ENCODE measurements at regions not wholly inside any gene's neighbourhood (a gene's known extent, or its start where the extent isn't known, plus 50 kb on each side); places are given as distances from the start of the nearest gene placed in this dataset.
"Not testable (repeated sequence)": the region's sequence is repeated elsewhere in the genome, so short reads cannot be mapped to it uniquely, and the experiment has no call there.

DNA sequence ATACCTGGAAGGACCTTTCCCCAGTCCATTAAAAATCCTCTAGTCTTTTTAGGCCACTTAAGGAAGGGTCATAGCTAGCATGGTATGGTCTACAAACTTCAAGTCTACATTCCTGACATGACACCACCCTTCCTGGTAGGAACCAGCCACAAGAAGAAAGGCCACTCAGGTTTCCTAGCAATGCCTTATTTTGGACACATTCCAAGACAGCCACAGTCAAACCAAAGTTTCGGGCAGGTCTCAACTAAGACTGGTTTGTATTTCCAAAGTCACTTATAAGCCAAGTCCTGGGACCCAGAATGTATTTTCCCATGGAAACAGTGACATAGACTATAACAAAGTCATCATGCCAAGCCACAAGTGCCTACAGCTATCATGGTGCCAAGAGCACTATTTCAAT is 50.6 kb upstream of the SLC44A3 start:
- no peak for DNase-seq

DNA sequence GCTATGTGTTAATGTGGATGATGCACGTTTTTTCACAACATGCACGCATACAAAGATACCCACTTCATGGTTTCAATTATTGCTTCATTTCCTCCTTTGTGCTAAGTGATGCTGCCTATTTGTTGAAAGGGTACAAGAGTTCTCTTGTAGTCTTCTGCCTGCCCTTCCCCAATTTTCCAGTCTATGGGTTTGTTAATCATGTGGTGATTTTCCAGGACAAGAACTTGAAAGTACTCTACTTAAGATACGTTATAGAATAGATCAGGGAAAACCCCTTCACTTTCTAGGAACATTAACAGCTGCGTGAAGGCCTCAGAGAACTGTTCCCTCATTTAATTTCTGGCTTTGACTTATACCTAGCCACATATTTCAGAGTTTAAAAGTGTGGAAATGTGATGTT is 52.1 kb upstream of the SLC44A3 start:
- no peak for DNase-seq

DNA sequence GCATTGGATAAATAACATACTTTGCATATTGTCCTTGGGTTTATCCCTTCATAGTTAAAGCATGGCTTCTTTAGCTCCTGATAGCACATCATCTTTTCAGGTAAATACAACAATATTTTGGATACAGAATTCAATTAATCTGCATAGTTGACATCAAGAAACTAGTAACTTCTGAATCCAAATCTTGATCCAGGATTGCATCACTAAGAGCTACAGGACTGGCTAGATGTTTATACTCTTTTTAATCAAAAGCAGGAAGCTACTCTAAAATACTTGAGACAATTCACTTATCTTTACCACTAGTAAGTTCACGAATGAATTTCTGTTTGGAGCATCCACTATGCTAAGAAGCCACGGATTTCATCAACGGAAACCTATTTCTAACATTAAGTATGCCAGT is 54.2 kb upstream of the SLC44A3 start:
- DNase-seq, result no peak

DNA sequence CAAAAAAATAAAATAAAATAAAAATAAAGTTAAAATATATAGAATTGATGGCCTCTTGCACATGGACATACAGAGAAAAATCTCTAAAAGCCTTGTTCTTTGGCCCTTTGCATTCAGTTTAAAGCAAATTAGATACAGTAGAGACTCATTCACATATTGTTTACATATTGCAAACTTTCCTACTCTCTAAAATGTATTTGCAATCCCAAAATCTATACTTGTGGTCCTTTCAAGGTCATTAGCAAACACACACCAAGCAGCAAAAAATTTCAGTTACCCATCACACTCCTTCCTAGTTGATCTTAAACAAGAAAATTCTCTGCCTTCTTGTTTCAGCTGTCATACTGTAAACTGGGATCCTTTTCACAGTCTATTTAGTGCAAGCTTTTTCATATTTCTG is 61.0 kb upstream of the SLC44A3 start:
- DNase-seq, result no peak

DNA sequence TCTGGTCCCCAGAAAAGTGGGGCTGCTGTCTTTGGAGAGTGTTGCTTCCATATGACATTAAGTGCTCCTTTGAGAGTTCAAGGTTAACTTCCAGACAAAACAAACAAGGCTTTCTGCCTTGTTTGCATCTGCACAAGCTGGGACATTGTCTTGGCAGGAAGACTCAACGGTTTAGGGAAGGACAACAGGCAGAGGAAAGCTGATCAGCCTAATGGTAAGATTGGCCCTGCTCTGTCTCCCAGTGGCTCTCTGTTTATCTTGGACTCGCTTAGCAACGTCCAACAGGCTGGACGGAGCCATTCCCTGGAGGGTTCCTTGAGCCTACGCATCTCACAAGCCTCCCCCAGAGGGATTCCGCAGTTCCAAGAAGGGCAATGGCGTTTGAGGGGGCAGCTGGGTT is 62.2 kb upstream of the SLC44A3 start:
- DNase-seq, result no peak

DNA sequence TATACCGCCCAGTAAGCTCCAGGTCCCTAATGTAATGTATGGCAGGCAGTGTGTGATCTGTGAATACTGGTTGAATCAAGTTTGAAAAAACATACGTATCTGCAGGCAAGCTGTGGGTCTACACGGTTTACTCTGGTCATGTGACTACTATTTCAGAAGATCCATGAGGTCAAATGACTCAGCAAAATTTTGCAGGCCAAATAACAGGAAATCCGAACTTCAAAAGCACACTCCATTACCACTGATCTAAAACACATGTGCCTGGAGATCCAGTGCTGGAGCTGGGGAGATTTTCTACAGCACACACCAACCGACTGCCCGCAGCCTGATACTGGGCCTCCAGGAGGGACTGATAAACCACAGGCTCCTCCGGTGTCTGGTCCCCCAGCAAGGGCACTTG is 64.5 kb upstream of the SLC44A3 start:
- no peak for DNase-seq

DNA sequence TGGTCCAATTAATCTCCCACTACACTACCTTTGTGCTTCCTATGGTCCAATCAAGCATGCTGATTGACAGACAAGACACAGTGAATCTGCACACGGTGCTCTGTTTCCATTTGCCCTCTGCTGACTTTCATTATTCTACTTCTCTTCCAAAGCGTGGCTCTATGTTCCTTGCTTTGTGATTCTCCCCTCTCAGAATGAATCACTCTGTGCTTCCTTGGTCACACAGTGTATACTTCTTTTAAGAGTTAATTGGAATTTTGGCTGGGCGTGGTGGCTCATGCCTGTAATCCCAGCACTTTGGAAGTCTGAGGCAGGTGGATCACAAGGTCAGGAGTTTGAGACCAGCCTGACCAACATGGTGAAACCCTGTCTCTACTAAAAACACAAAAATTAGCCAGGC is 65.1 kb upstream of the SLC44A3 start:
- DNase-seq, result not testable (repeated sequence)

DNA sequence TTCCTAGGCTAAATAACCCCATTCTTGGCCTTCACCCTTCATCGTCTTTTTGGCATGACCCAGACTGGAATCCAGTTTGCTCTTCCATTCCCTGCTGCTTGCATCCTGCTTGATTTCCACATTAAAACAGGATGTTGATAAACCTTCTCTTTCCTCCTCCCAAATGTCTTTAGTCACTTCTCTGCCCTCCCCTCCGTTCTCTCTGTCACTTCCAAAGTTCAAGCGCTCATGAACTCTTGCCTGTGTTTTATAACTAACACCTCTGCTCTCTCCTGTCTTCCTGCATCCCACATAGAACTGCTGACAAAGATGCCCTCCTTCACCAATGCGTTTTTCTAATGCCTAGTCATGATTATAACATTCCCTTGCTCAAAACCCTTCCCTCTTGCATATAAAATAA is 65.6 kb upstream of the SLC44A3 start:
- DNase-seq, result no peak

DNA sequence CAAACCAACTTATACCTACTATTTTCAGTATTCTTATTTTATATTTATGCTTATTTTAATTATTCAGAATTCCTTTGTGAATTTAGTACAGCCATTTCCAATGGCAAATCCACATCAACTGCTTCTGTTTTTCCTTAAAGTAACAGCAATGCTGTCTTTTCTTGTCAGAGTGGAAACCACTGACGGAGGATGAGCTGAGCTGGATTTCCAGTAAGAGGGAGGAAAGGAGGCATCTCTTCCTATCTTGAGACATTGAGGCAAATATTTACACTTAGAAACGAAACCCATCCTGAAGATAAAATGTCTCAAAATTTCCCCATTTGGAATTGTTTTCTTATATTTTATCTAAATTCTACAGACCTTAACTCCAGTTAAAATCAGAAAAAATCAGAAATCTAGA is 66.1 kb upstream of the SLC44A3 start:
- no peak for DNase-seq

DNA sequence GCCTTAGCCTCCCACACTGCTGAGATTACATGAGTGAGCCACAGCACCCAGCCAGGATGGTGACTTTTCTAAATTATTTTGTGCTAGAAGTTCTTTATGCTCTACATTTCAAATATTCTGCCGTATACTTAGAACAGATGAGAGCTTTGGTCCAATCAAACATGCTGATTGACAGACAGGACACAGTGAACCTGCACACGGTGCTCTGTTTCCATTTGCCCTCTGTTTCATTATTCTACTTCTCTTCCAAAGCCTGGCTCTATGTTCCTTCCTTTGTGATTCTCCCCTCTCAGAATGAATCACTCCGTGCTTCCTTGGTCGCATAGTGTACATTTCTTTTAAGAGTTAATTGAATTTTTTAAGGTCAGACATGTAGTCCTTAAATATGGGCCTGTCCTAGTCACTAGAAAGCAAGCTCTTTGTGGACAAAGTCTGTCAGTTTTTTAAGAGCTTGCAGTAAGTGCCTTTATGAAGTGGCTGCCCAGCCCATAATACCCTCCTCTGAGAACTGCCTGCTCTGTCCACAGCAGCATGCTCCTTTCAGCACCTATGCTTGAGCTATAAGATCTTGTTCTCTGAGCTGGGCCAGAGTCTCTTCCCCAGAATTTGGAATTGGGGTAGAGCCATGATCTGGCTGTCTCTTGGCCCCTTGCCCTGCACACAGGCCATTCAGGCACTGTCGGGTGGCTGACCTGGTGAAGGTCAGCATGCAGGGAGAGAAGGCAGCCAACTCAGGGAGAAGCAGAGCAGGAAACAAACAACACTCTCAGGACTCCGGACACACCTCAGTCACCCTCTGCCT is 66.8 kb upstream of the SLC44A3 start:
- no peak for DNase-seq

DNA sequence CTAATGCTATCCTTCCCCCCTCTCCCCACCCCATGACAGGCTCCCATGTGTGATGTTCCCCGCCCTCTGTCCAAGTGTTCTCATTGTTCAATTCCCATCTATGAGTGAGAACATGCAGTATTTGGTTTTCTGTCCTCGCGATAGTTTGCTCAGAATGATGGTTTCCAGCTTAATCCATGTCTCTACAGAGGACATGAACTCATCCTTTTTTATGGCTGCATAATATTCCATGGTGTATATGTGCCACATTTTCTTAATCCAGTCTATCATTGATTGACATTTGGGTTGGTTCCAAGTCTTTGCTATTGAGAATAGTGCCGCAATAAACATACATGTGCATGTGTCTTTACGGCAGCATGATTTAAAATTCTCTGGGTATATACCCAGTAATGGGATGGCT is 68.7 kb upstream of the SLC44A3 start:
- not testable (repeated sequence) for DNase-seq

DNA sequence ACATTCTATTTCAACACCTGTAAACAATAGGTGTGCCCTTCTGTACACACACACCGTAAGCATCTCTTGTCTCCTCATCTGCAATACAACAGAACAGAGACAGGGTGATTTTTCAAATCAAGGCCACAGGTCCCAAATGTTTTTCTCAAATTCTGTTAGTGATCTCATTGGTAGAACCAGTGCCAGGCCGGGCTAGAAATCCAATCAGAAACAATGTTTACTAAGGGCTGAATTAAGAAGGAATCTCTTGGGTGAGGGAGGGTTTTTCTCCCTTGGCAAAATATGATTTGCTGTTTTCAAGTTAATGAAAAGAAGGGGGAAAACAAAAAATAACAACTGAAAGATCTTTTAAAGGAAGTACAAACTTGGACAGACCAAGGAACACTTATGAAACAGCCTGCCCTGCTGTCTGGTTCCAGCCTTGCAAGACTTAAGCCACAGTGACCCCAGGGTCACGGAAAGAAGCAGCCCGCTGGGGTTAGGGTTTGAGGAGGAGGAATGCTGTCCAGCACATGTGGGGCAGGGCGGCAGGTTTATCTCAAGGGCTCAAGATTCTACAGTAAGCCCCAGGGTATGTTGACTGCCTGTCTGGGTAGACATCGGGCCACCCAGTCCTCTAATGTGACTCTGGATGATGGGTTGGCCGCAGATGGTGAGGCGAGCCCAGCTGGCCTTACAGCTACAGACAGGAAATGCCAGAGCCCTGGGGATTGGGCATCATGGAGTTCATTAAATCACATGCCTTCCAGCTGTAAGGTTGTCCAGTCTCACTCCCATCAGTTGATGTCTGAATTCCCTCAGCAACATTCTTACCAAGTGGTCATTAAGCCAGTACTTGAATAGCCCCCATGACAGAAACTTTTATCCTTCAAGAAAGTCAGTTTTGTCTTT is 73.3 kb upstream of the SLC44A3 start:
- DNase-seq, result no peak

DNA sequence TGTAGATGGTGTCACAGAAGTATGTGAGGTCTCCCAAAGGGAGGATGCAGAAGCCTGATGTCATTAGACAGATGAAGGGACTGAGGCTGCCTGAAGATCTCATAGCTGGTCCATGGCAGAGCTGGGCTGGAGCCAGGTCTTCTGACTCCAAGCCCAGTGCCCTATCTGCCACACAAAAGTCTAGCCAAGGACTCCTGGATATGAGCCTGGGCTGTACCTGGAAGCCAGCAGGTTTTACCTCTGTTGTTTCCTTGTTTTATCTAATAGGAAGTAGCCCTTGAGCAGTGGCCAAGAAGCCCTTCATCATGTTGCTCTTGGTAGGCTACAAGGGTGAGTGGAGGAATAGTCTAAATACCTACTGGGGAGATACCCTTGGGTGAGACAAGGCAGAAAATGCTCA is 74.4 kb upstream of the SLC44A3 start:
- DNase-seq, result no peak

DNA sequence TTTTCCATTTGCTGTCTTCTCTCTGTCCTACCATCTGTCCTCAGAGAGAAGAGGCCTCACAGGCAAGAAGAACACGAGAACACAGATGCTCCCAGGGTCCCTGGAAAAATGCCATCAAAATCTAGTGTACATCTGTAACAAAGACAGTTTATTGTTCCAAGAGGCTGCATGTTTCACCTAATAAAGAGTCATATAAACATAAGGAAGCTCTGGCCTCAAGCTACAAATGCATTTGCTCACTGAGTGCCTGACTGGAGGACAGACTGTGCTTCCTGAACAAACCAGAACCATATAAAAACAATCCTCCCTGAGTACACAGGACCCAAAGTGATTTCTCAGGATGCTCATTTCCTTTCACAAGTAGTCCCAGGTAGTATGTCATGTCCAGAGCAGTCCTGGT is 76.3 kb upstream of the SLC44A3 start:
- DNase-seq, result no peak

DNA sequence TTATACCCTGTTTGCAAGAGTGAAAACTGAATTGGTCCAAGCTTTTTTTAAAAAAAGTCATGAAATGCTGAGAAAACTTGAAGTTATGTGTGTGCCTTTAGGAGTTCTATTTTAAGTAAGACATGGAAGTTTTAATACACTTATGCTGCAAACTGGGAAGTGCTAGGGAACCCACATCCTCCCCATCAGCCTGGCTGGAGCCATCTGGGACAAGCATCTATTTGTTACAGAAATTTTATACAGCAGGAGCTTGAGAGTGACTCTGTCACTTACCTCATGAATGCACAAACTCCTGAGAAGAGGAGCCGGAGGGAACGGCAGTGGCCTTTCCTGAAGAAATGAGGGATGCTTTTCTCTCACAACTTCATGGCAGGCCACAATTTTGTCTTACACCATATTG is 78.2 kb upstream of the SLC44A3 start:
- no peak for DNase-seq

DNA sequence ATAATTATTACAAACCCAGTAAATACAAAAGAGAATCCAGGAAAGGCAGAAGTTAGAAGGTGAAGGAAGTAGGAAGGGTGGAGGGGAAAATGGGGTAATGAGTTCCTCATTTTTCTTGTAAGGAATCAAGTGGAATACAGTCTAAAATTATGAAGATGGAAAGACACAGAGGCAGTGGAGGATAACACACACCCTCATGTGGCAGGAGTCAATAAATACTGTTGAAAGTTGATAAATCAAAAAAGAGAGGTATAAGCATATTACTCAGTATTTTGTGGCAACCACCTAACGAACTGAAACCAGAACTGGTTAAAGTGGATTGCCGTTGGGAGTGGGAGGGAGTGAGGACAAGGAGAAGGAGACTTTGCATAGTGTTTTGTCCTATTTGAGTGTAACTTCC is 78.6 kb upstream of the SLC44A3 start:
- DNase-seq, result no peak

DNA sequence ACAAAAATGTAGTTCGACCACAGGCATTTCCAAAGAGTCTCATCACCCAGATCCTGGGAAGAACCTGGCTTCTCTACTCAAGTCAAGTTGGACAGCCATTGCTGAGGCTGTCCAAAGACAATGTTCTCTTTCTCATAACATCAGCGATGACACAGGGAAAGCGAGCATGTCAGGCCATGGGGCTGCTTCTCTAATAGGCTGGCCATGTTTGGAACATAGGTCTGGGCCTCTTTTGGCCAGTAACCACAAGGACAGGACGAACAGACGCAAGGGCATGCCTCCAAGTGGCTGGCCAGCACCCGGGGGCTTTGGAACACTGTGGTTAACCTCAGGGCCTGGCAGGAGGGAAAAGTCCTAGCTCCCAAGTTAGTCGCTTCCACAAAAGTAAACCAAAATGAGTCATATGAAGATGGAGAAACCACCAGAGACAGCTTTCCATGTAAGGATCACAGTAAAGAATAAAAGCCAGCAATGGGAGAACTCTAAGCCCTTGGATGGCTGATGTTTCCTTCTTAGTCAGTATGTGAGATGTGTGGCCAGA is 80.6 kb upstream of the SLC44A3 start:
- DNase-seq, result no peak

DNA sequence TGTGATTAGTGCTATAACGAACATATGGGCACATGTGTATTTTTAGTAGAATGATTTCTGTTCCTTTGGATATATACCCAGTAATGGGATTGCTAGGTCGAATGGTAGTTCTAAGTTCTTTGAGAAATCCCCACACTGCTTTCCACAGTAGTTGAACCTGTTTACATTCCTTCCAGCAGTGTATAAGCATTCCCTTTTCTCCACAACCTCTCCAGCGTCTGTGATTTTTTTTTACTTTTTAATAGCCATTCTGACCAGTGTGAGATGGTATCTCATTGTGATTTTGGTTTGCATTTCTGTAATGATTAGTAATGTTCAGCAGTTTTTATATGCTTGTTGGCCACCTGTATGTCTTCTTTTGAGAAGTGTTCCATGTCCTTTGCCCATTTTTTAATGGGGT is 81.8 kb upstream of the SLC44A3 start:
- no peak for DNase-seq

DNA sequence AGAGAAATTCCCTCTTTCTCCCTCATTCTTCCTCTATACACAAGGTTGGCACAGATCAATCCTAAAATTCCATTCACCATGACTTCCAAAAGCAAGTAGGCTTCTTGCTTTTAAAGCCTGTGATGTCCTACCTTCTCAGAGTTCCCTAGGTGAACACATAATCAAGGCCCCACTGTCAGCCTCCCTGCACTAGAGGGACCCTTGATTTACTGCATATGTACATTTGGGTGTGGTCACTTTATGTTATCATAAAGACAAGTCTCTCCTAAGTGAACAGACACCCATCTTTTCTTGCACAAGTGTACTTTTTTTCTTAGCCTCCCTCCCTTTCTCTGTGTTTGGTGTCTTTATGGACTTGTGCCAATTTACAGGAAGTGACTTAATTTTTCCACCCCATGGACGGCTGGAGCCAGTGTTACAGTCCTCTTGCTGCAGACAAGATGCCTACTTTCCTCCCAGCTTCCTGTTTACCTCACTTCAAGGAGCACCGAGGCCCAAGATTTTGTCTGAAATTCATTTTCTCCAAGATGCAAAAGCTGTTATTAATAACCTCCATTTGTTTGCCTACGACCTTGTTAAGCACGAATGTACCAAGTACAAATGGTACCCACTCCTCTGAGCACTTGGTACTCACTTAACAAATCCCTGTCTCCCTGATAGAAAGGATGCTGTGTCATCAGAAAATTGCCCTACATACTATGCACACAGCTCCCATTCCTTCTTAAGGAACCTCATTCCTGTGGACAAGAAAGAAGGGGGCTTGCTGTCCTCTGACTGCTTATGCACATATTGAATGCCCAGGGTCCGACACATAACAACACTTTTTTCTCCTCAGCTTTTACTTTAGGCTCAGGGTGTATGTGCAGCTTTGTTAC is 82.8 kb upstream of the SLC44A3 start:
- DNase-seq, result no peak

DNA sequence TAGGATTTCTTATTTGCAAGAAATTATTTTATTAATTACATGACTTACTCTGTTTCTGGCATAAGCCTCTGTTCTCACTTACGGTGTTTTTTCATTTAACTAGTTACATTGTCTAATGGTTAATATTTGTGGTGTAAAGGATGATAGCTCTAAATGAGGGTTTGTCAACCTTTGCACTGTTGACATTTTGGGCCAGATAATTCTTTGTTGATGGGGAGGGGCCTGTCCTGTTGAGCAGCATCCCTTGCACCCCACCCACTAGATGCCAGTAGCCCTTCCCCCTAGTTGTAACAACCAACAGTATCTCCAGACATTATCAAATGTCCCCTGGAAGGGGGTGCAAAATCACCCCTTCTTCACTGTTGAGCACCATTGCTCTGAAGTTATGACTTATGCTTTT is 83.6 kb upstream of the SLC44A3 start:
- no peak for DNase-seq

DNA sequence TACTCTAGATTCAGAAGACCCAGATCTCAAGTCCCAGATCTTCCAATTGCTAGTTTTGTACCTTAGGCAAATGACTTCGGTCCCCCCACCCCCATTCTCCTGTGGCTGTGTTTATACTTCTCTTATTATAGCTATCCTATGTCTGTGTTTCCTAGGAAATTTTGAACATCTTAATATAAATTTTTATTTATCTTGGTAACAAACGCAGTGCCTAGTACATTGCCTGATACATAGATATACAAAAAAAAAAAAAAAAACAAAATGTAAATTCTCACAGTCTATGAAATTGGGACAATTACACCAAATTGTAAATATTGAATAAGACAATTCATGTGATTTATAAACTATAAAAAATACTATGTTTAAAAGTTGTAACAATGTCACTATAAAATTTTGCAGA is 84.1 kb upstream of the SLC44A3 start:
- DNase-seq, result no peak

DNA sequence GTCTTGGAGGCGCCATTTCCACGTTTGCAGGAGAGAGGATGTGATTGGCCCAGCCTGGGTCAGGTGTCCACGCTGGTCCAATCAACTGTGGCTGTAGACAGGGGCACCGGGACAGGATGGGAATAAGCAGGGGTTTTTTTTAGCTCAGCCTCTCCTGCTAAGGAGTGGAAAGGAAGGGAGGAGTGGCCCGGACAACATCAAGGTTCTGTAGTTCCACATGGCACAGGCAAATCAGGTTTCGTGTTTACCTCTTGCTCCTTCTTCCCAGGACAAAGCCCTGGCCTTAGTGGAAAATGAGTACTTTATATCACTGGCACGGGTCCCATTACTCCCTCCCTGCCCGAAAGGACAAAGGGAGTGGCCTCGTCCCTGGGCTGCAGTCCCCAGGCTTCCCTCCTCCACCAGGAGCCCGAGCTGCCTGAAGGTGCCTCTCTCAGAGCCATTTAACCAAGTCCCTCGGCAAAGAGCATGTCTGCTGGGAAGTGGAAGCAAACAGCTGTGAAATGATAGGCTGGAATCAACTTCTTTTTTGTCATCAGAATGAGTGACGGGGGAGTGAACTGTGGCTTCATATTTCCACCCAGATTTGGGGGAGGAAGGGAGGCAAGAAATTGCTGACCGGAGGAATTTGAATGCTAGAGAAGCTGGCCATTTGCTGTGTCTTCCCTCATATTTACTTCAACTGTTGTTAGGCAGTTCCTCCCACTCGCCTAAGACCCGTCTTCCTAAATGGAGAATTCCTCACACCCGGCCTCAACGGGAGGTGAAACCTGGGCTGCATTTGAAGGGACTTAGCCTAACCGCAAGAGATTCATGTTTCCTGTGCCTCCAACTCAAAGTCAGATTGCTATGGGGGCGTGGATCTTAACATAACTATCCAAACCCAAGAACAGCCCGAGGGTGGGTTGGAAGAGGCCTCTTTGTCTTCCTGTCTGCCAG is 84.9 kb upstream of the SLC44A3 start:
- DNase-seq, result no peak
